K562 (cell line): ENCODE measurements at regions not wholly inside any gene's neighbourhood (a gene's known extent, or its start where the extent isn't known, plus 50 kb on each side); places are given as distances from the start of the nearest gene placed in this dataset.

ENCODE experiments used
- TEAD4 ChIP-seq, 2 experiments: sonication (generic) in 1 of 2; formaldehyde crosslinking in 1 of 2; IDR thresholded peaks; 2 replicates each; pipeline versions ENCODE4 v1.6.1 to v1.8.0; 2012 to 2022; ENCODE audit warnings: borderline replicate concordance in 1 of 2, inconsistent platforms in 1 of 2, low read length in 1 of 2, mild to moderate bottlenecking in 1 of 2, missing genetic modification reagents in 1 of 2
- ZBTB33 ChIP-seq: sonication (generic); formaldehyde crosslinking; IDR thresholded peaks from 2 replicates; pipeline ENCODE4 v1.8.1; 2023; ENCODE audit warnings: mild to moderate bottlenecking, missing genetic modification reagents
- ZNF140 ChIP-seq: fragments of 250-450 bp; sonication (Bioruptor Pico); IDR thresholded peaks from 2 replicates; pipeline ENCODE4 v1.8.0; 2021; ENCODE audit warnings: moderate library complexity, mild to moderate bottlenecking, inconsistent platforms
- ZNF212 ChIP-seq: fragments of 450-650 bp; formaldehyde crosslinking; IDR thresholded peaks from 2 replicates; pipeline ENCODE4 v1.4.0; 2020; ENCODE audit warnings: mild to moderate bottlenecking

GRCh38 chr6:40179496-40179895, 245.2 kb upstream of the MOCS1 start:
- TF ChIP-seq ZNF140: no peak
- no peak for TF ChIP-seq ZNF212 (CRISPR knock-in tag)
- no peak for TF ChIP-seq ZBTB33 (CRISPR knock-in tag)
- TF ChIP-seq TEAD4 (IDR thresholded peaks at IDR 0.05; ENCODE audit: low read length): no peak
- TF ChIP-seq TEAD4 (CRISPR knock-in tag; IDR thresholded peaks at IDR 0.05; ENCODE audit: borderline replicate concordance): no peak
